ENCODE measurements at regions not wholly inside any gene's neighbourhood (a gene's known extent, or its start where the extent isn't known, plus 50 kb on each side); places are given as distances from the start of the nearest gene placed in this dataset.

GRCh38 chr6:97819710-97820109 is 536.7 kb upstream of the MMS22L start:
- no peaks in the 10 kb centered on the region for H3K36me3 Mint-ChIP-seq (ENCODE audit: low read depth, unreplicated experiment)
- Histone ChIP-seq H3K4me1 (ENCODE audit: insufficient read depth, low read length) (no peaks in the 10 kb centered on the region), H3K4me2 (ENCODE audit: low read length) (no peak overlapping the region), H2AFZ (ENCODE audit: low read depth, low read length) (no peak overlapping the region), H4K20me1 (ENCODE audit: insufficient read depth, low read length) (no peaks in the 10 kb centered on the region), H3K9ac (ENCODE audit: low read length) (no peak overlapping the region), H3K27ac (ENCODE audit: low read depth, low read length) (no peak overlapping the region), H3K4me3 (ENCODE audit: insufficient read depth, low read depth, low read length) (no peak overlapping the region), H3K9me3 (ENCODE audit: insufficient read depth, low read depth, low read length) (no peaks in the 10 kb centered on the region), H3K27me3 (ENCODE audit: insufficient read depth, low read length) (no peaks in the 10 kb centered on the region), H3K79me2 (ENCODE audit: insufficient read depth, low read length) (no peaks in the 10 kb centered on the region), H3K36me3 (ENCODE audit: insufficient read depth, low read length) (no peaks in the 10 kb centered on the region)
- H3K9me3 Mint-ChIP-seq (ENCODE audit: unreplicated experiment), result no peaks in the 10 kb centered on the region
- no peaks in the 10 kb centered on the region for H3K27me3 Mint-ChIP-seq (ENCODE audit: low read depth, unreplicated experiment)
- no peak overlapping the region for H3K27ac Mint-ChIP-seq (ENCODE audit: unreplicated experiment)
- H3K4me3 Mint-ChIP-seq (ENCODE audit: unreplicated experiment), result no peak overlapping the region
- DNase-seq (ENCODE audit: low read depth) (no peak), FAIRE-seq (no peak)
- peaks cover 3% of the 10 kb centered on the region for H3K4me1 Mint-ChIP-seq (ENCODE audit: low read depth, unreplicated experiment)
- TF ChIP-seq CTCF (IDR thresholded peaks at IDR 0.05; ENCODE audit: insufficient read depth, low read depth, low read length) (no peak), EZH2 (IDR thresholded peaks at IDR 0.05; ENCODE audit: insufficient read depth, low read length) (no peak)

GRCh38 chr6:97820400-97820799 is 537.4 kb upstream of the MMS22L start:
- no peaks in the 10 kb centered on the region for H4K20me1 ChIP-seq (ENCODE audit: insufficient read depth, low read length)
- H3K9ac ChIP-seq (ENCODE audit: low read length), result no peak overlapping the region
- no peak overlapping the region for H2AFZ ChIP-seq (ENCODE audit: low read depth, low read length)
- FAIRE-seq (no peak), DNase-seq (ENCODE audit: low read depth) (no peak)
- TF ChIP-seq CTCF (IDR thresholded peaks at IDR 0.05; ENCODE audit: insufficient read depth, low read depth, low read length) (no peak), EZH2 (IDR thresholded peaks at IDR 0.05; ENCODE audit: insufficient read depth, low read length) (no peak)
- no peaks in the 10 kb centered on the region for H3K79me2 ChIP-seq (ENCODE audit: insufficient read depth, low read length)
- no peak overlapping the region for H3K27ac Mint-ChIP-seq (ENCODE audit: unreplicated experiment)
- H3K4me3 ChIP-seq (ENCODE audit: insufficient read depth, low read depth, low read length), result no peak overlapping the region
- no peaks in the 10 kb centered on the region for H3K27me3 Mint-ChIP-seq (ENCODE audit: low read depth, unreplicated experiment)
- no peaks in the 10 kb centered on the region for H3K4me1 ChIP-seq (ENCODE audit: insufficient read depth, low read length)
- no peak overlapping the region for H3K4me3 Mint-ChIP-seq (ENCODE audit: unreplicated experiment)
- H3K36me3 ChIP-seq (ENCODE audit: insufficient read depth, low read length), result no peaks in the 10 kb centered on the region
- no peak overlapping the region for H3K4me2 ChIP-seq (ENCODE audit: low read length)
- H3K36me3 Mint-ChIP-seq (ENCODE audit: low read depth, unreplicated experiment), result no peaks in the 10 kb centered on the region
- H3K27me3 ChIP-seq (ENCODE audit: insufficient read depth, low read length), result no peaks in the 10 kb centered on the region
- H3K27ac ChIP-seq (ENCODE audit: low read depth, low read length), result no peak overlapping the region
- no peaks in the 10 kb centered on the region for H3K9me3 ChIP-seq (ENCODE audit: insufficient read depth, low read depth, low read length)
- peaks cover under 1% of the 10 kb centered on the region for H3K4me1 Mint-ChIP-seq (ENCODE audit: low read depth, unreplicated experiment)
- H3K9me3 Mint-ChIP-seq (ENCODE audit: unreplicated experiment), result no peaks in the 10 kb centered on the region

- DNase-seq (ENCODE audit: low read depth), result no peak
- Histone ChIP-seq H3K27me3 (ENCODE audit: insufficient read depth, low read length) (no peaks in the 10 kb centered on the region), H3K4me3 (ENCODE audit: insufficient read depth, low read depth, low read length) (no peak overlapping the region), H3K36me3 (ENCODE audit: insufficient read depth, low read length) (no peaks in the 10 kb centered on the region), H3K27ac (ENCODE audit: low read depth, low read length) (no peak overlapping the region), H3K9ac (ENCODE audit: low read length) (no peak overlapping the region), H2AFZ (ENCODE audit: low read depth, low read length) (no peak overlapping the region), H4K20me1 (ENCODE audit: insufficient read depth, low read length) (no peaks in the 10 kb centered on the region), H3K4me1 (ENCODE audit: insufficient read depth, low read length) (no peaks in the 10 kb centered on the region), H3K4me2 (ENCODE audit: low read length) (no peak overlapping the region), H3K9me3 (ENCODE audit: insufficient read depth, low read depth, low read length) (no peaks in the 10 kb centered on the region), H3K79me2 (ENCODE audit: insufficient read depth, low read length) (no peaks in the 10 kb centered on the region)
- no peaks in the 10 kb centered on the region for H3K27me3 Mint-ChIP-seq (ENCODE audit: low read depth, unreplicated experiment)
- no peak overlapping the region for H3K27ac Mint-ChIP-seq (ENCODE audit: unreplicated experiment)
- no peaks in the 10 kb centered on the region for H3K36me3 Mint-ChIP-seq (ENCODE audit: low read depth, unreplicated experiment)
- no peak overlapping the region for H3K4me3 Mint-ChIP-seq (ENCODE audit: unreplicated experiment)
- no peak for TF ChIP-seq CTCF (IDR thresholded peaks at IDR 0.05; ENCODE audit: insufficient read depth, low read depth, low read length)
- H3K4me1 Mint-ChIP-seq (ENCODE audit: low read depth, unreplicated experiment), result no peaks in the 10 kb centered on the region
- FAIRE-seq, result no peak
- no peaks in the 10 kb centered on the region for H3K9me3 Mint-ChIP-seq (ENCODE audit: unreplicated experiment)
Measured at GRCh38 chr6:97822632-97823031, 539.6 kb upstream of the MMS22L start.
